ENCODE measurements at regions not wholly inside any gene's neighbourhood (a gene's known extent, or its start where the extent isn't known, plus 50 kb on each side); places are given as distances from the start of the nearest gene placed in this dataset.

DNA sequence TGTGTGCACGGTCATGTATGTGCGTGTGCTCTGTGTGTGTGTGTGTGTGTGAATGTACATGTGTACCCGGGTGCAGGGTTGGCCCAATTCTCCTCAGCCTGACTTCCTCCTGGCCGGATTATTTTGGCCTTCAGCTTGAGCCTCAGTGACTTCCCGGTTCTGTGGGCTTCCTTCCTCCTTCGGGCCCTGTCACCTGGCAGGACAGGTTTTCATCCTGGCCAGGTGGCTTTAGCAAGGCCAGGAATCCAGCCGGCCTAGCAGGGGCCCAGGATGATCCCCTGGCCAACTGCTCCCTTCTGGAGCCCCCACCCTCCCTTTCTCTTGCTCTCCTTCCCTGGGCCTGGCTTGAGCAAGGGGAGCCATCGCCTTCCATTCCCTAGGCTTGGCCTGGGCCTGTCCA is 140.5 kb downstream of the INHBB start:
- no peaks in the 10 kb centered on the region for H3K4me1 ChIP-seq
- H3K27me3 ChIP-seq, result no peaks in the 10 kb centered on the region
- TF ChIP-seq, protein P1, sequence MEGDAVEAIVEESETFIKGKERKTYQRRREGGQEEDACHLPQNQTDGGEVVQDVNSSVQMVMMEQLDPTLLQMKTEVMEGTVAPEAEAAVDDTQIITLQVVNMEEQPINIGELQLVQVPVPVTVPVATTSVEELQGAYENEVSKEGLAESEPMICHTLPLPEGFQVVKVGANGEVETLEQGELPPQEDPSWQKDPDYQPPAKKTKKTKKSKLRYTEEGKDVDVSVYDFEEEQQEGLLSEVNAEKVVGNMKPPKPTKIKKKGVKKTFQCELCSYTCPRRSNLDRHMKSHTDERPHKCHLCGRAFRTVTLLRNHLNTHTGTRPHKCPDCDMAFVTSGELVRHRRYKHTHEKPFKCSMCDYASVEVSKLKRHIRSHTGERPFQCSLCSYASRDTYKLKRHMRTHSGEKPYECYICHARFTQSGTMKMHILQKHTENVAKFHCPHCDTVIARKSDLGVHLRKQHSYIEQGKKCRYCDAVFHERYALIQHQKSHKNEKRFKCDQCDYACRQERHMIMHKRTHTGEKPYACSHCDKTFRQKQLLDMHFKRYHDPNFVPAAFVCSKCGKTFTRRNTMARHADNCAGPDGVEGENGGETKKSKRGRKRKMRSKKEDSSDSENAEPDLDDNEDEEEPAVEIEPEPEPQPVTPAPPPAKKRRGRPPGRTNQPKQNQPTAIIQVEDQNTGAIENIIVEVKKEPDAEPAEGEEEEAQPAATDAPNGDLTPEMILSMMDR (IDR thresholded peaks at IDR 0.05; ENCODE audit: low read depth, low read length), result no peak
- H3K9me3 ChIP-seq, result no peaks in the 10 kb centered on the region
- no peaks in the 10 kb centered on the region for H3K36me3 ChIP-seq
- H3K4me3 ChIP-seq (ENCODE audit: low read depth, low read length), result no peak overlapping the region
- no peak for DNase-seq

DNA sequence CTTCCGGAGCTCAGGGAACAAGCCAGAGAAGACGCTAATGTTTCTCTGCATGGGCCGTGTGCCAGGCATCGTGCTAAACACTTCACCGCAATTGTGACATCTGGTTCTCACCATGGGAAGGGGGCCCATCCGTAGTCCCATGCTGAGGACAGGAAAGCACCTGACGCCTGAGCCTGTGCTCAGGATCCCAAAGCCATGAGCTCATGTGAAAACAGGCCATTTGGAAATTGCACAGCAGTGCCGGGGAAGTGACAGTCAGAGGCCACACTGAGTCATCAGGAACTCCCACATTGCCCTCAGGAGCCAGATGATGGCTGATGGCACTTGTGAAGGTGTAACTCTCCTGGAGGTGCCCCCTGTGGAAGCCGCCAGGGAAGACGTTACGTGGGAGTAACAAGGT is 141.0 kb downstream of the INHBB start:
- H3K36me3 ChIP-seq, result no peaks in the 10 kb centered on the region
- TF ChIP-seq, protein P1 (IDR thresholded peaks at IDR 0.05; ENCODE audit: low read depth, low read length), result no peak
- H3K27me3 ChIP-seq, result no peaks in the 10 kb centered on the region
- no peaks in the 10 kb centered on the region for H3K9me3 ChIP-seq
- no peaks in the 10 kb centered on the region for H3K4me1 ChIP-seq
- H3K4me3 ChIP-seq (ENCODE audit: low read depth, low read length), result no peak overlapping the region
- no peak for DNase-seq

DNA sequence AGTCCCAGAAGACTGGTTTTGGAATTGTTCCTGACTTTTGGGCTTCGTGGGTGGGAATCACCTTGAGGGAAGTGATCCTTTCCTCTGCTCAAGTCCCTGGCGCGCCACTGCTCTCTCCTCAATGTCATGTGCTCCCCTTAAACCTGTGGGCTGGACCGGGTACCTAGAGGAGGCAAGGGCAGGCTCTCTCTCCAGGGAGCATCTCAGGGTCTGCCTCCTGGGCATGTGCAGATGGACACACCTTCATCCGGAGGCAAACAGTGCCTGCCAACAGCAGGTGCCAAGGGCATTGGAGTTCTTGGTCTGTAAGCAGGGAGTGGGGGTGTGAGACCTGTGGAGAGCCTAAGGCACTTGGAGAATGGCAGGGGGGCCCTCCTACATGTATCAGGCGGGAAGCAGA is 142.6 kb downstream of the INHBB start:
- no peaks in the 10 kb centered on the region for H3K9me3 ChIP-seq
- no peaks in the 10 kb centered on the region for H3K36me3 ChIP-seq
- no peak for DNase-seq
- H3K4me1 ChIP-seq, result no peaks in the 10 kb centered on the region
- TF ChIP-seq, protein P1 (IDR thresholded peaks at IDR 0.05; ENCODE audit: low read depth, low read length), result no peak
- H3K4me3 ChIP-seq (ENCODE audit: low read depth, low read length), result no peak overlapping the region
- no peaks in the 10 kb centered on the region for H3K27me3 ChIP-seq

DNA sequence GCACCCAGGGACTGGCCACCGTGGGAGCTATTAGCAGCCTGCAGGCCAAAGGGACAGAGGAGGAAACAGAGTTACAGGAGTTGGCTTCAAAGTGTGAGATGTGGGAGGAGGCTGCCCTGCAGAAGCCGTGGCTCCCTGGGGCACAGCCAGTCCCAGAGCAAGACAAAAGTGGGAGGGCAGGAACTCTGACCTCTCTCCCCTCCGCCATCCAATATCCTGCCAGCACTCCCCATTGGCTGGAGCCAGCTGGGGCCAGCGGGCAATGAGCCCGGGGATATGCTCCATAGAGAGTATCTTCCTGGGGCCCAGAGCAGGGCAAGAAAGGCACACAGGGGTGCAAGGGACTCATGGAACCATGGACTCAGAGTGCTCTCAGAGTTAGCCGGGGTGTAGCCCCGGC is 143.1 kb downstream of the INHBB start:
- Histone ChIP-seq H3K9me3 (no peaks in the 10 kb centered on the region), H3K4me3 (ENCODE audit: low read depth, low read length) (no peak overlapping the region), H3K4me1 (no peaks in the 10 kb centered on the region), H3K36me3 (no peaks in the 10 kb centered on the region), H3K27me3 (no peaks in the 10 kb centered on the region)
- TF ChIP-seq, protein P1 (IDR thresholded peaks at IDR 0.05; ENCODE audit: low read depth, low read length), result no peak
- no peak for DNase-seq

DNA sequence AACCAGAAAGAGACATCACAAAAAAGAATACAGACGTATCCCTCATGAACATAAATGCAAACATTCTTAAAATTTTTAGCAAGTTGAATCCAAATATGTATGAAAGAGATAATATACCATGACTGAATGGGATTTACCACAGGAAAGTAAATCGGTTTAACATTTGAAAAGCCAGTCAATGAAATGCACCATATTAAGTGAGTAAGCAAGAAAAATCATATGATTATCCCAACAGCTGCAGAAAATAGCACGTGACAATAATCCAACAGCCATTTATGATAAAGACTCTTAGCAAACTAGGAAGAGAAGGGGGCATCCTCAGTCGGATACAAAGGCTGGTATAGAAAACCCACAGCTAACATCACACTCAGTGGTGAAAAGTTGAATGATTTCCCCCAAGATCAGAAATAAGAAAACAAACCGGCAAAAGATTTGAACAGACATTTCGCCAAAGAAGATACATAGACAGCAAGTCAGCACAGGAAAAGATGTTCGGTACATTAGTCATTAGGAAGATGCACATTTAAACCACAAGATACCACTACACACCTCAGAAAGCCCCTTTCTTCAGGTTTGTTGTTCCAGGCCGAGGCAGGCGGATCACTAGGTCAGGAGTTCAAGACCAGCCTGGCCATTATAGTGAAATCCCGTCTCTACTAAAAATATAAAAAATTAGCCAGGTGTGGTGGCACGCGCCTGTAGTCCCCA is 144.3 kb downstream of the INHBB start:
- Histone ChIP-seq H3K4me1 (no peaks in the 10 kb centered on the region), H3K4me3 (ENCODE audit: low read depth, low read length) (no peak overlapping the region), H3K36me3 (no peaks in the 10 kb centered on the region), H3K27me3 (no peaks in the 10 kb centered on the region), H3K9me3 (no peaks in the 10 kb centered on the region)
- no peak for DNase-seq
- TF ChIP-seq, protein P1 (IDR thresholded peaks at IDR 0.05; ENCODE audit: low read depth, low read length), result no peak

DNA sequence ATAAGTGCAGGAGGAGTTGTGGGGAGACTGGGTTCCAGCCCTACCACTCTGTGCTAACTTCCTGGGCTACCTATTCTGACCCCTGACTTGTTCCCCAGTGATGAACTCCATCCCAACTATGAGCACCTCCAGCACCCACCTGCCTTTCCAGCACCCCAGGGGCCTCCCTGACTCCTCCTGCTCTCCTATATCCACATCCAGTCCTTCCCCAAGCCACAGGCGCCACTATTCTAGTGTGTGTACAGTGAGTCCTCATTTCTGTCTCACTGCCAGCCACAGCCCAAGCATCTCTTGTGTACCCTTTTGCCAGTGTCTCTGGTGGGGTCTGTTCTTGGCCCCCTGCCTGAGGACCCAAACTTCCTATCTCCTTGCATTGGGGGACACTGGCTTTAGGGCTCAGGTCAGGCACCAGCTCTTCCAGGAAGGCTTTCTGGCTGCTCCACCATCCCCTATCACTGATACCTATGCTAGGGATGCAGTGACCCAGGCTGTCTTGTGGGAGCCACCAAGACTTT is 145.2 kb downstream of the INHBB start:
- no peak for DNase-seq
- no peaks in the 10 kb centered on the region for H3K9me3 ChIP-seq
- no peak overlapping the region for H3K4me3 ChIP-seq (ENCODE audit: low read depth, low read length)
- TF ChIP-seq, protein P1 (IDR thresholded peaks at IDR 0.05; ENCODE audit: low read depth, low read length), result no peak
- no peaks in the 10 kb centered on the region for H3K36me3 ChIP-seq
- no peaks in the 10 kb centered on the region for H3K27me3 ChIP-seq
- H3K4me1 ChIP-seq, result no peaks in the 10 kb centered on the region
